ENCODE measurements at regions not wholly inside any gene's neighbourhood (a gene's known extent, or its start where the extent isn't known, plus 50 kb on each side); places are given as distances from the start of the nearest gene placed in this dataset.

- ATAC-seq = peak; percentile 23
- TF ChIP-seq PATZ1 (CRISPR knock-in tag; IDR thresholded peaks at IDR 0.05; ENCODE audit: borderline replicate concordance) = no peak
- TF ChIP-seq BACH2 (CRISPR knock-in tag; IDR thresholded peaks at IDR 0.05; ENCODE audit: borderline replicate concordance) = no peak
- no peak for TF ChIP-seq POU6F1 (CRISPR knock-in tag; IDR thresholded peaks at IDR 0.05; ENCODE audit: borderline replicate concordance, low read depth)
- no peak for TF ChIP-seq ESRRG (CRISPR knock-in tag; IDR thresholded peaks at IDR 0.05)
- no peak for TF ChIP-seq RARB (CRISPR knock-in tag; IDR thresholded peaks at IDR 0.05)
- no peak for TF ChIP-seq TCF4 (CRISPR knock-in tag; IDR thresholded peaks at IDR 0.05; ENCODE audit: borderline replicate concordance)
- TF ChIP-seq PPARA (CRISPR knock-in tag; IDR thresholded peaks at IDR 0.05; ENCODE audit: borderline replicate concordance) = no peak
- TF ChIP-seq CREB5 (CRISPR knock-in tag; IDR thresholded peaks at IDR 0.05; ENCODE audit: low read depth) = no peak
- no peak for TF ChIP-seq SNAI2 (CRISPR knock-in tag; IDR thresholded peaks at IDR 0.05)
- no peak for TF ChIP-seq ISL1 (CRISPR knock-in tag; IDR thresholded peaks at IDR 0.05)
- TF ChIP-seq ARNTL (CRISPR knock-in tag; IDR thresholded peaks at IDR 0.05; ENCODE audit: borderline replicate concordance, low read depth) = no peak
- no peak for TF ChIP-seq TOX (CRISPR knock-in tag; IDR thresholded peaks at IDR 0.05; ENCODE audit: borderline replicate concordance)
Measured at GRCh38 chr6:132198896-132199295, 202.4 kb downstream of the MOXD1 start.

GRCh38 chr6:132198040-132198439, 203.2 kb downstream of the MOXD1 start:
- no peak for TF ChIP-seq RARB (CRISPR knock-in tag; IDR thresholded peaks at IDR 0.05)
- no peak for TF ChIP-seq ISL1 (CRISPR knock-in tag; IDR thresholded peaks at IDR 0.05)
- TF ChIP-seq BACH2 (CRISPR knock-in tag; IDR thresholded peaks at IDR 0.05; ENCODE audit: borderline replicate concordance) = no peak
- no peak for TF ChIP-seq ZNF8 (CRISPR knock-in tag; IDR thresholded peaks at IDR 0.05)
- no peak for TF ChIP-seq GLIS3 (CRISPR knock-in tag; IDR thresholded peaks at IDR 0.05)
- no peak for TF ChIP-seq ZFP3 (CRISPR knock-in tag; IDR thresholded peaks at IDR 0.05)
- TF ChIP-seq ZNF70 (CRISPR knock-in tag; IDR thresholded peaks at IDR 0.05) = no peak
- peak; percentile 83 for ATAC-seq

GRCh38 chr6:132194529-132194928, 206.7 kb downstream of the MOXD1 start:
- no peak for ATAC-seq
- TF ChIP-seq CSDC2 (CRISPR knock-in tag; IDR thresholded peaks at IDR 0.05) (no peak), ZNF565 (CRISPR knock-in tag; conservative IDR thresholded peaks at IDR 0.05; ENCODE audit: low read depth) (no peak), ZFP30 (CRISPR knock-in tag; IDR thresholded peaks at IDR 0.05) (no peak)

- ATAC-seq = no peak
- no peak for TF ChIP-seq CSRNP3 (CRISPR knock-in tag; IDR thresholded peaks at IDR 0.05)
- TF ChIP-seq SNAI2 (CRISPR knock-in tag; IDR thresholded peaks at IDR 0.05) = no peak
- TF ChIP-seq GLIS3 (CRISPR knock-in tag; IDR thresholded peaks at IDR 0.05) = no peak
- TF ChIP-seq ZNF565 (CRISPR knock-in tag; conservative IDR thresholded peaks at IDR 0.05; ENCODE audit: low read depth) = no peak
- TF ChIP-seq ARNTL (CRISPR knock-in tag; IDR thresholded peaks at IDR 0.05; ENCODE audit: borderline replicate concordance, low read depth) = no peak
- no peak for TF ChIP-seq ZNF8 (CRISPR knock-in tag; IDR thresholded peaks at IDR 0.05)
- no peak for TF ChIP-seq PPARA (CRISPR knock-in tag; IDR thresholded peaks at IDR 0.05; ENCODE audit: borderline replicate concordance)
- TF ChIP-seq RARB (CRISPR knock-in tag; IDR thresholded peaks at IDR 0.05) = no peak
- no peak for TF ChIP-seq BACH2 (CRISPR knock-in tag; IDR thresholded peaks at IDR 0.05; ENCODE audit: borderline replicate concordance)
- no peak for TF ChIP-seq ESRRG (CRISPR knock-in tag; IDR thresholded peaks at IDR 0.05)
- TF ChIP-seq ZFP3 (CRISPR knock-in tag; IDR thresholded peaks at IDR 0.05) = no peak
- no peak for TF ChIP-seq OSR1 (CRISPR knock-in tag; IDR thresholded peaks at IDR 0.05)
- TF ChIP-seq ZNF70 (CRISPR knock-in tag; IDR thresholded peaks at IDR 0.05) = no peak
- TF ChIP-seq ISL1 (CRISPR knock-in tag; IDR thresholded peaks at IDR 0.05) = no peak
Measured at GRCh38 chr6:132192631-132193030, 208.6 kb downstream of the MOXD1 start.

- ATAC-seq = peak; percentile 32; the same call in 2 of the 3 replicates
- no peak for TF ChIP-seq SNAI2 (CRISPR knock-in tag; IDR thresholded peaks at IDR 0.05)
- no peak for TF ChIP-seq ZC3H10 (CRISPR knock-in tag; IDR thresholded peaks at IDR 0.05)
- no peak for TF ChIP-seq ZFP3 (CRISPR knock-in tag; IDR thresholded peaks at IDR 0.05)
- no peak for TF ChIP-seq TCF4 (CRISPR knock-in tag; IDR thresholded peaks at IDR 0.05; ENCODE audit: borderline replicate concordance)
- TF ChIP-seq ZNF565 (CRISPR knock-in tag; conservative IDR thresholded peaks at IDR 0.05; ENCODE audit: low read depth) = no peak
- TF ChIP-seq TSHZ2 (CRISPR knock-in tag; IDR thresholded peaks at IDR 0.05) = no peak
- no peak for TF ChIP-seq TOX (CRISPR knock-in tag; IDR thresholded peaks at IDR 0.05; ENCODE audit: borderline replicate concordance)
- no peak for TF ChIP-seq BACH2 (CRISPR knock-in tag; IDR thresholded peaks at IDR 0.05; ENCODE audit: borderline replicate concordance)
- TF ChIP-seq PPARA (CRISPR knock-in tag; IDR thresholded peaks at IDR 0.05; ENCODE audit: borderline replicate concordance) = no peak
- TF ChIP-seq ISL1 (CRISPR knock-in tag; IDR thresholded peaks at IDR 0.05) = no peak
- no peak for TF ChIP-seq CREB5 (CRISPR knock-in tag; IDR thresholded peaks at IDR 0.05; ENCODE audit: low read depth)
- no peak for TF ChIP-seq ZNF70 (CRISPR knock-in tag; IDR thresholded peaks at IDR 0.05)
Measured at GRCh38 chr6:132190815-132191175, 210.5 kb downstream of the MOXD1 start.

Measured in SK-N-SH treated with all-trans-retinoic acid at 6 μM for 48 hours (cell line).